Thyroid gland (tissue), 4 donors: ENCODE measurements at regions not wholly inside any gene's neighbourhood (a gene's known extent, or its start where the extent isn't known, plus 50 kb on each side); places are given as distances from the start of the nearest gene placed in this dataset.

Source experiments
- DNase-seq, 2 donors: peaks; one replicate each; pipeline ENCODE4 v3.0.0-alpha.2; 2019
- H3K27ac ChIP-seq, 3 donors: fragments of 200-600 bp; sonication (generic); 1 replicate in 2 of 3; 2 replicates in 1 of 3; pipeline ENCODE4 v1.5.1; 2016 to 2019; ENCODE audit warnings: mild to moderate bottlenecking in 1 of 3, moderate library complexity in 1 of 3
- H3K27me3 ChIP-seq: fragments of 200-600 bp; sonication (generic); one replicate; pipeline ENCODE4 v1.5.1; 2019
- H3K36me3 ChIP-seq, 2 donors: fragments of 200-600 bp; sonication (generic); one replicate each; pipeline ENCODE4 v1.5.1; 2016 to 2019
- H3K4me1 ChIP-seq, 2 donors: fragments of 200-600 bp; sonication (generic); one replicate each; pipeline ENCODE4 v1.5.1; 2017 to 2019
- H3K4me3 ChIP-seq, 3 donors: fragments of 200-600 bp; sonication (generic); replicated peaks in 1 of 3; 1 replicate in 2 of 3; 2 replicates in 1 of 3; pipeline ENCODE4 v1.5.1; 2016; ENCODE audit warnings: mild to moderate bottlenecking in 1 of 3
- H3K9me3 ChIP-seq: fragments of 200-600 bp; sonication (generic); one replicate; pipeline ENCODE4 v1.5.1; 2017
- POLR2A ChIP-seq, 2 donors: fragments of 450-650 bp; IDR thresholded peaks; one replicate each; pipeline ENCODE4 v1.6.1; 2017; ENCODE audit warnings: antibody characterized with exemption in 2 of 2, mild to moderate bottlenecking in 2 of 2, moderate library complexity in 1 of 2
- WGBS, 2 donors: methylation state at CpG; one replicate each; pipeline ENCODE4 v1.1.5; 2017; 5-methylcytosine and 5-hydroxymethylcytosine counted together
- intact Hi-C: fragments of 100-400 bp; cut with DNase I; formaldehyde crosslinking; loops from one replicate; pipeline ENCODE4 v1.15.1; 2023
- TF ChIP-seq, protein P1 (sequence below), 6 experiments: fragments of 200-600 bp in 3 of 6; fragments of 450-650 bp in 3 of 6; sonication (generic) in 3 of 6; IDR thresholded peaks; one replicate each; pipeline ENCODE4 v1.5.1; 2016 to 2019; ENCODE audit warnings: antibody characterized with exemption in 6 of 6, mild to moderate bottlenecking in 2 of 6, inconsistent platforms in 1 of 6, moderate library complexity in 1 of 6

DNA sequence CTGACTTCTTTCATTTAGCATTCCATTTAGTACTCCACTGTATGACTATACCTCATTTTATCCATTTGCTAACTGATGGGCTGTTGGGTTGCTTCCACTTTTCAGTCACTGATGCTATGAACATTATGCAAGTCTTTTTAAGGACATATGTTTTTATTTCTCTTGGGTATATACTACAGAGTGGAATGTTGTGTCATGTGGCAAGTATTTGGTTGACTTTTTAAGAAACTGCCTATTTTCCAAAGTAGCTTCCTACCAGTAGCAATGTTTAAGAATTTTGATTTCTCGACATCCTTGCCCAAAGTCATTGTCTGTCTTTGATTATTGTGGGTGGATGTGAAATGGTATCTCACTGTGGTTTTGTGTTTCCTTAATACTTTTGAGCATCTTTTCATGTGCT is 110.1 kb upstream of the TPM1 start:
- H3K9me3 ChIP-seq = no peaks in the 10 kb centered on the region
- H3K4me1 ChIP-seq = no peaks in the 10 kb centered on the region
- H3K27ac ChIP-seq = no peak overlapping the region
- no peaks in the 10 kb centered on the region for H3K36me3 ChIP-seq
- no peak overlapping the region for H3K4me3 ChIP-seq
- H3K27me3 ChIP-seq = no peaks in the 10 kb centered on the region
- WGBS, 2 donors = 0 to 53% methylated on average over 1 of the region's 1 CpG
- TF ChIP-seq, protein P1, sequence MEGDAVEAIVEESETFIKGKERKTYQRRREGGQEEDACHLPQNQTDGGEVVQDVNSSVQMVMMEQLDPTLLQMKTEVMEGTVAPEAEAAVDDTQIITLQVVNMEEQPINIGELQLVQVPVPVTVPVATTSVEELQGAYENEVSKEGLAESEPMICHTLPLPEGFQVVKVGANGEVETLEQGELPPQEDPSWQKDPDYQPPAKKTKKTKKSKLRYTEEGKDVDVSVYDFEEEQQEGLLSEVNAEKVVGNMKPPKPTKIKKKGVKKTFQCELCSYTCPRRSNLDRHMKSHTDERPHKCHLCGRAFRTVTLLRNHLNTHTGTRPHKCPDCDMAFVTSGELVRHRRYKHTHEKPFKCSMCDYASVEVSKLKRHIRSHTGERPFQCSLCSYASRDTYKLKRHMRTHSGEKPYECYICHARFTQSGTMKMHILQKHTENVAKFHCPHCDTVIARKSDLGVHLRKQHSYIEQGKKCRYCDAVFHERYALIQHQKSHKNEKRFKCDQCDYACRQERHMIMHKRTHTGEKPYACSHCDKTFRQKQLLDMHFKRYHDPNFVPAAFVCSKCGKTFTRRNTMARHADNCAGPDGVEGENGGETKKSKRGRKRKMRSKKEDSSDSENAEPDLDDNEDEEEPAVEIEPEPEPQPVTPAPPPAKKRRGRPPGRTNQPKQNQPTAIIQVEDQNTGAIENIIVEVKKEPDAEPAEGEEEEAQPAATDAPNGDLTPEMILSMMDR (IDR thresholded peaks at IDR 0.05) = no peak
- no peak for TF ChIP-seq POLR2A (IDR thresholded peaks at IDR 0.05)
- intact Hi-C loops = no loop called here
- DNase-seq = no peak

DNA sequence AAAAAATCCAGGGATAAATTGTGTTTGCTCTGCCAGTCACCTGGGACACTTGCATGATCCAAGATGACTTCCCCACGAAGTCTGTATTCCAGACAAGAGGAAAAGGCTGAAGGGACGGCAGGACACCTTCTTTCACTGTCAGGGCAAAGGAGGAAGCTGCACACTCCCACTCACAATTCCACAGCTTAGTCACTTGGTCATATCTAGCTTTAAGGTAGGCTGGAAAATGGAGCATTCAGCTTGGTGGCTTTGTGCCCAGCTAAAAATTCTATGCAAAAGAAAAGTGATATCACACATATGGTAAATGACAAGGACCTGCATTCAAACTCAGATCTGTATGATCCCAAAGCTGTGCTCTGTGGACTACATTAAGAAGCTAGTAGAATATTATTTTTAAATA is 109.2 kb upstream of the TPM1 start:
- H3K27me3 ChIP-seq = no peaks in the 10 kb centered on the region
- H3K27ac ChIP-seq = no peak overlapping the region
- TF ChIP-seq POLR2A (IDR thresholded peaks at IDR 0.05) = no peak
- TF ChIP-seq, protein P1 (IDR thresholded peaks at IDR 0.05) = no peak
- no peak for DNase-seq
- H3K4me1 ChIP-seq = no peaks in the 10 kb centered on the region
- H3K4me3 ChIP-seq = no peak overlapping the region
- H3K9me3 ChIP-seq = no peaks in the 10 kb centered on the region
- H3K36me3 ChIP-seq = no peaks in the 10 kb centered on the region
- WGBS, 2 donors = 53 to 57% methylated on average over 2 of the region's 2 CpGs
- intact Hi-C loops = no loop called here

DNA sequence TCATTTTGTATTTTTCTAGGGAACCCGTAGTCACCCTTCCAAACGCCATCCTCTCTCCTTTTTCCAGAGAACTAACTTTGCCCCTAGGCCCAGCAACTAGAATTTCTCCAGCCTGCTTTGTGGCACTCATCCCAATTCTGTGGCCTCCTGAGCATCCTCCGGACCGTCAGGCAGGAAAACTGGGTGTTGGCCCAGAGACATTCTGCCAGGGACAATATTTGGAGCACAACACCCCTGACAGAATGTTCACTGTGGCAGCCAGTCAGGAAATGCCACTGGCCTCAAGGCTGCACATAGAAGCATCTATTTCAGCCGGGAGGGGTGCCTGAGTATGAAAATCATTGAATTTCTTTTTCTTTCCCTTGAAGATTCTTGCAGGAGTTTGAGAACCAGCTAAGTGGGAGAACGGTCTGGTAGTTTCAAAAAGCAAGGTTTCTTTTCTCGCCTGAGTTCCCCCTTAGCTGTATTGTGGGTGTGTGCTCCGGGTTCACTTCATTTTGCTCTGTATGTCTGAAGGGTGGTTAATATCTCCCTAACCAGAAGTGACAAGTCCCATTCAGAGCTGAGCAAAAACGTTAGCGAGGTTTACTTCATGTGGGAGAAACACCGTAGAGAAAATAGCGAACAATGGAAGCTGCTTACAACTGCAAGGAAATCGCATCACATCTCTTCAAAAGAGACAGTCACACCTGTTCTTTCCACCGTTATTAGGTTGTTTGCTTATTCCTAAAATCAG is 108.1 kb upstream of the TPM1 start:
- no peaks in the 10 kb centered on the region for H3K4me1 ChIP-seq
- no peak for DNase-seq
- H3K9me3 ChIP-seq = no peaks in the 10 kb centered on the region
- H3K36me3 ChIP-seq = no peaks in the 10 kb centered on the region
- intact Hi-C loops = no loop called here
- H3K27me3 ChIP-seq = no peaks in the 10 kb centered on the region
- WGBS, 2 donors = 55 to 60% methylated on average over 14 of the region's 14 CpGs
- TF ChIP-seq, protein P1 (IDR thresholded peaks at IDR 0.05) = no peak
- no peak for TF ChIP-seq POLR2A (IDR thresholded peaks at IDR 0.05)
- no peak overlapping the region for H3K27ac ChIP-seq
- no peak overlapping the region for H3K4me3 ChIP-seq

DNA sequence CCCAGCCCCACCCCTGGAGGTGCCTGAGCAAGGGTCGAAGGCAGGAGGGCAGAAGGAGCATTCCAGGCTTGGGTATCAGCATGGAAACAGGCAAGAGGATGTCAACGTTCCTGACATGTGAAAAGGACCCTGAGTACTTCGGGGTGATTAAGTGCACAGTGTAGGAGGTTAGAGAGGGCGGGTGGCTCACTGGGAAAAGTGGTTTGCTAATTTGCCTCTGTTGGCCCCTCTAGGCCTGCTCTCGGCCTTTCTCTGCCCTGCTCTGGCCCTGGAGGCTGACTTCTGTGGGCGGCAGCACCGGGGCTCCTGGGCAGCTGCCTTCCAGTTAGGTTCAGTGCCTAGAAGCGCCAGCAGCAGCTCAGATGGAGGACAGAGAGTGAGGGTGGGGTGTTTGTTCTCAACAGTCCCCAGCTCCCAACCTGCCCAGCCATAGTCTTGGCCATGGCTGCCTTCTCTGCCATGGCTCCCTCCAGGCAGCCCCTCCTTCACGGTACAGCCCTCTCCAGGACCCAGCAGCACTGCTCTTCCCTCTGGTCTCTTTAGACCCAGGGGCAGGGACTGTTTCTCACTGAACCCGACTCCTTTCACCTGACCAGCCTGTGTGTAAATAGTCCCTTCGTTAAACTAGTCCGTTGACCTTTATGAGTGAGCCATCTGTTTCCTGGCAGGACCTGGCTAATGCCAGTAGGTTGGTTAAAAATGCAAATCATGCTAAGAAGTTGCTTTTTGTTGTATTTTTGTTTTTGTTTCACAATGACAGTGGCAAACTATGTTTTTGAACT is 107.1 kb upstream of the TPM1 start:
- Histone ChIP-seq H3K4me1 (peaks cover 0 to 6% of the 10 kb centered on the region in 2 donors), H3K36me3 (no peaks in the 10 kb centered on the region), H3K9me3 (no peaks in the 10 kb centered on the region), H3K27ac (no peak overlapping the region), H3K27me3 (no peaks in the 10 kb centered on the region), H3K4me3 (no peak overlapping the region)
- no peak for DNase-seq
- WGBS, 2 donors = 61 to 70% methylated on average over 10 to 12 of the region's 12 CpGs
- no peak for TF ChIP-seq POLR2A (IDR thresholded peaks at IDR 0.05)
- TF ChIP-seq, protein P1 (IDR thresholded peaks at IDR 0.05) = no peak
- intact Hi-C loops = no loop called here

DNA sequence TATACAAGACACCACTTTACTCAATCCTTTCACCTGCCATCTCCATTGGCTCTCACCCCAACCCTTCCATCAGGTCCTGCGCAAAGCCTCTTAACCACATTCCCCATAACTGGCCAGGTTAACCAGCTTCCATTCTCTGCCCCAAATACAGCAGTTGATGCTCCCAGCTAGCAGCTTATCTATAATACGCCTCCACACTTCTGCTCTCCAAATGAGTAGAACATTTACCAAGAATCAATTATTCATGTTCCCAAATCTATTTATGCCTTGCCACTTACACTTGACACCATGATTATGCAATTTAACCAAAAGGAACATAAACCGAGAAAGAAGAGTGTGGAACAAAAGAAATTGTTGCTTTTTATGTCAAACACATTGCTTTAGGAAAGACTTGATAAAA is 103.7 kb upstream of the TPM1 start:
- TF ChIP-seq, protein P1 (IDR thresholded peaks at IDR 0.05) = no peak
- no peak for TF ChIP-seq POLR2A (IDR thresholded peaks at IDR 0.05)
- Histone ChIP-seq H3K27me3 (no peaks in the 10 kb centered on the region), H3K36me3 (no peaks in the 10 kb centered on the region), H3K4me1 (peaks cover 0 to 14% of the 10 kb centered on the region in 2 donors), H3K4me3 (no peak overlapping the region), H3K27ac (no peak overlapping the region), H3K9me3 (no peaks in the 10 kb centered on the region)
- intact Hi-C loops = no loop called here
- no peak for DNase-seq
- WGBS, 2 donors = 84 to 91% methylated on average over 3 of the region's 3 CpGs
